ENCODE measurements at regions not wholly inside any gene's neighbourhood (a gene's known extent, or its start where the extent isn't known, plus 50 kb on each side); places are given as distances from the start of the nearest gene placed in this dataset.

GRCh38 chr3:177792311-177793030 is 595.2 kb upstream of the TBL1XR1 start:
- no peak for TF ChIP-seq CTCF (IDR thresholded peaks at IDR 0.05)
- no peak for TF ChIP-seq POLR2A (IDR thresholded peaks at IDR 0.05)

Measured in thyroid gland (tissue), 4 donors.